ENCODE measurements at regions not wholly inside any gene's neighbourhood (a gene's known extent, or its start where the extent isn't known, plus 50 kb on each side); places are given as distances from the start of the nearest gene placed in this dataset.

DNA sequence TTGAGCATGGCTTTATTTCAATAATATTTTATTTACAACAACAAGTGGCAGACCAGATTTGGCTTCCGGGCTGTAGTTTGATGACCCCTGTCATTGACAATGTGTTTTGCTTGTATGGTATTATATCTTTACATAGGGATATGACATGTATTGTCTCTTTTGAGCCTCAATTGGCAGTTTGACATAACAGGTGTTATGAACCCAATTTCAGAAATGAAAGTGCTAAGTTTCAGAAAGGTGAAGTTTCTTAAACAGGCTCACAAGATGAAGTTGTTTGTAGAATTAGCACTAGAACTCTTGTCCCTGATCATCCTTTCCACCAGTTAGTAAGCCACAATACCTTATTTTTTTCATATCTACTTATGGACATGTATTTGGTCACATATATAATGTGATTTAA is 303.0 kb upstream of the GRIA1 start:
- TF ChIP-seq, protein P1, sequence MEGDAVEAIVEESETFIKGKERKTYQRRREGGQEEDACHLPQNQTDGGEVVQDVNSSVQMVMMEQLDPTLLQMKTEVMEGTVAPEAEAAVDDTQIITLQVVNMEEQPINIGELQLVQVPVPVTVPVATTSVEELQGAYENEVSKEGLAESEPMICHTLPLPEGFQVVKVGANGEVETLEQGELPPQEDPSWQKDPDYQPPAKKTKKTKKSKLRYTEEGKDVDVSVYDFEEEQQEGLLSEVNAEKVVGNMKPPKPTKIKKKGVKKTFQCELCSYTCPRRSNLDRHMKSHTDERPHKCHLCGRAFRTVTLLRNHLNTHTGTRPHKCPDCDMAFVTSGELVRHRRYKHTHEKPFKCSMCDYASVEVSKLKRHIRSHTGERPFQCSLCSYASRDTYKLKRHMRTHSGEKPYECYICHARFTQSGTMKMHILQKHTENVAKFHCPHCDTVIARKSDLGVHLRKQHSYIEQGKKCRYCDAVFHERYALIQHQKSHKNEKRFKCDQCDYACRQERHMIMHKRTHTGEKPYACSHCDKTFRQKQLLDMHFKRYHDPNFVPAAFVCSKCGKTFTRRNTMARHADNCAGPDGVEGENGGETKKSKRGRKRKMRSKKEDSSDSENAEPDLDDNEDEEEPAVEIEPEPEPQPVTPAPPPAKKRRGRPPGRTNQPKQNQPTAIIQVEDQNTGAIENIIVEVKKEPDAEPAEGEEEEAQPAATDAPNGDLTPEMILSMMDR (IDR thresholded peaks at IDR 0.05) = no peak
- no peak for TF ChIP-seq EZH2 (IDR thresholded peaks at IDR 0.05; ENCODE audit: borderline replicate concordance, insufficient read depth, low read depth, low read length, poor library complexity, severe bottlenecking)
